ENCODE measurements at regions not wholly inside any gene's neighbourhood (a gene's known extent, or its start where the extent isn't known, plus 50 kb on each side); places are given as distances from the start of the nearest gene placed in this dataset.

DNA sequence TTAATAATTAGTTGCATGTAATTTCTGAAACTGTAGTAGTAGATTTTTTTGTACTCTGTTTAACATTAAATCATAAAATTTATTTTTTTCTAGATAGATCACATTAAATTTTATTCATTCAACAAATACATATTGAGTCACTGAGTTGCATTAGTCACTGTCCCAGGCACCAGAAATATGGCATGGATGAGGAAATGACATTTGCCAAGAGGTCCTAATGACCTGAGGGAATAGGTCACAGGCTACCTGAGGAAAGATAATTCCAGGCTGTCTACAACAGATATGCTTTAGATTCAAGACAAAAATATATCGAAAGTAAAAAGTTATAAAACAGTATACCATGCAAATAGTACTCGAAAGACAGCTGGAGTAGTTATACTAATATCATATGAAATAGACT, 852.4 kb upstream of the ACVR2A start:
- no peak for TF ChIP-seq ZBTB7A (tag by site-specific recombination; IDR thresholded peaks at IDR 0.05; ENCODE audit: low read depth)
- TF ChIP-seq ZSCAN23 (tag by site-specific recombination; IDR thresholded peaks at IDR 0.05), result no peak
- TF ChIP-seq, protein P1, sequence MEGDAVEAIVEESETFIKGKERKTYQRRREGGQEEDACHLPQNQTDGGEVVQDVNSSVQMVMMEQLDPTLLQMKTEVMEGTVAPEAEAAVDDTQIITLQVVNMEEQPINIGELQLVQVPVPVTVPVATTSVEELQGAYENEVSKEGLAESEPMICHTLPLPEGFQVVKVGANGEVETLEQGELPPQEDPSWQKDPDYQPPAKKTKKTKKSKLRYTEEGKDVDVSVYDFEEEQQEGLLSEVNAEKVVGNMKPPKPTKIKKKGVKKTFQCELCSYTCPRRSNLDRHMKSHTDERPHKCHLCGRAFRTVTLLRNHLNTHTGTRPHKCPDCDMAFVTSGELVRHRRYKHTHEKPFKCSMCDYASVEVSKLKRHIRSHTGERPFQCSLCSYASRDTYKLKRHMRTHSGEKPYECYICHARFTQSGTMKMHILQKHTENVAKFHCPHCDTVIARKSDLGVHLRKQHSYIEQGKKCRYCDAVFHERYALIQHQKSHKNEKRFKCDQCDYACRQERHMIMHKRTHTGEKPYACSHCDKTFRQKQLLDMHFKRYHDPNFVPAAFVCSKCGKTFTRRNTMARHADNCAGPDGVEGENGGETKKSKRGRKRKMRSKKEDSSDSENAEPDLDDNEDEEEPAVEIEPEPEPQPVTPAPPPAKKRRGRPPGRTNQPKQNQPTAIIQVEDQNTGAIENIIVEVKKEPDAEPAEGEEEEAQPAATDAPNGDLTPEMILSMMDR (tag by site-specific recombination; IDR thresholded peaks at IDR 0.05), result no peak
- no peak for TF ChIP-seq GLI4 (tag by site-specific recombination; IDR thresholded peaks at IDR 0.05)
- no peak for TF ChIP-seq ZNF529 (tag by site-specific recombination; IDR thresholded peaks at IDR 0.05; ENCODE audit: insufficient replicate concordance)
- TF ChIP-seq ZNF114 (tag by site-specific recombination; IDR thresholded peaks at IDR 0.05), result no peak
- no peak for TF ChIP-seq ZNF777 (tag by site-specific recombination; IDR thresholded peaks at IDR 0.05; ENCODE audit: borderline replicate concordance)
- no peak for TF ChIP-seq ZNF404 (tag by site-specific recombination; IDR thresholded peaks at IDR 0.05)
- TF ChIP-seq, protein P2, sequence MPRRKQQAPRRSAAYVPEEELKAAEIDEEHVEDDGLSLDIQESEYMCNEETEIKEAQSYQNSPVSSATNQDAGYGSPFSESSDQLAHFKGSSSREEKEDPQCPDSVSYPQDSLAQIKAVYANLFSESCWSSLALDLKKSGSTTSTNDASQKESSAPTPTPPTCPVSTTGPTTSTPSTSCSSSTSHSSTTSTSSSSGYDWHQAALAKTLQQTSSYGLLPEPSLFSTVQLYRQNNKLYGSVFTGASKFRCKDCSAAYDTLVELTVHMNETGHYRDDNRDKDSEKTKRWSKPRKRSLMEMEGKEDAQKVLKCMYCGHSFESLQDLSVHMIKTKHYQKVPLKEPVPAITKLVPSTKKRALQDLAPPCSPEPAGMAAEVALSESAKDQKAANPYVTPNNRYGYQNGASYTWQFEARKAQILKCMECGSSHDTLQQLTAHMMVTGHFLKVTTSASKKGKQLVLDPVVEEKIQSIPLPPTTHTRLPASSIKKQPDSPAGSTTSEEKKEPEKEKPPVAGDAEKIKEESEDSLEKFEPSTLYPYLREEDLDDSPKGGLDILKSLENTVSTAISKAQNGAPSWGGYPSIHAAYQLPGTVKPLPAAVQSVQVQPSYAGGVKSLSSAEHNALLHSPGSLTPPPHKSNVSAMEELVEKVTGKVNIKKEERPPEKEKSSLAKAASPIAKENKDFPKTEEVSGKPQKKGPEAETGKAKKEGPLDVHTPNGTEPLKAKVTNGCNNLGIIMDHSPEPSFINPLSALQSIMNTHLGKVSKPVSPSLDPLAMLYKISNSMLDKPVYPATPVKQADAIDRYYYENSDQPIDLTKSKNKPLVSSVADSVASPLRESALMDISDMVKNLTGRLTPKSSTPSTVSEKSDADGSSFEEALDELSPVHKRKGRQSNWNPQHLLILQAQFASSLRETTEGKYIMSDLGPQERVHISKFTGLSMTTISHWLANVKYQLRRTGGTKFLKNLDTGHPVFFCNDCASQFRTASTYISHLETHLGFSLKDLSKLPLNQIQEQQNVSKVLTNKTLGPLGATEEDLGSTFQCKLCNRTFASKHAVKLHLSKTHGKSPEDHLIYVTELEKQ (tag by site-specific recombination; IDR thresholded peaks at IDR 0.05; ENCODE audit: borderline replicate concordance), result no peak
- TF ChIP-seq, protein P3, sequence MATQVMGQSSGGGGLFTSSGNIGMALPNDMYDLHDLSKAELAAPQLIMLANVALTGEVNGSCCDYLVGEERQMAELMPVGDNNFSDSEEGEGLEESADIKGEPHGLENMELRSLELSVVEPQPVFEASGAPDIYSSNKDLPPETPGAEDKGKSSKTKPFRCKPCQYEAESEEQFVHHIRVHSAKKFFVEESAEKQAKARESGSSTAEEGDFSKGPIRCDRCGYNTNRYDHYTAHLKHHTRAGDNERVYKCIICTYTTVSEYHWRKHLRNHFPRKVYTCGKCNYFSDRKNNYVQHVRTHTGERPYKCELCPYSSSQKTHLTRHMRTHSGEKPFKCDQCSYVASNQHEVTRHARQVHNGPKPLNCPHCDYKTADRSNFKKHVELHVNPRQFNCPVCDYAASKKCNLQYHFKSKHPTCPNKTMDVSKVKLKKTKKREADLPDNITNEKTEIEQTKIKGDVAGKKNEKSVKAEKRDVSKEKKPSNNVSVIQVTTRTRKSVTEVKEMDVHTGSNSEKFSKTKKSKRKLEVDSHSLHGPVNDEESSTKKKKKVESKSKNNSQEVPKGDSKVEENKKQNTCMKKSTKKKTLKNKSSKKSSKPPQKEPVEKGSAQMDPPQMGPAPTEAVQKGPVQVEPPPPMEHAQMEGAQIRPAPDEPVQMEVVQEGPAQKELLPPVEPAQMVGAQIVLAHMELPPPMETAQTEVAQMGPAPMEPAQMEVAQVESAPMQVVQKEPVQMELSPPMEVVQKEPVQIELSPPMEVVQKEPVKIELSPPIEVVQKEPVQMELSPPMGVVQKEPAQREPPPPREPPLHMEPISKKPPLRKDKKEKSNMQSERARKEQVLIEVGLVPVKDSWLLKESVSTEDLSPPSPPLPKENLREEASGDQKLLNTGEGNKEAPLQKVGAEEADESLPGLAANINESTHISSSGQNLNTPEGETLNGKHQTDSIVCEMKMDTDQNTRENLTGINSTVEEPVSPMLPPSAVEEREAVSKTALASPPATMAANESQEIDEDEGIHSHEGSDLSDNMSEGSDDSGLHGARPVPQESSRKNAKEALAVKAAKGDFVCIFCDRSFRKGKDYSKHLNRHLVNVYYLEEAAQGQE (tag by site-specific recombination; IDR thresholded peaks at IDR 0.05), result no peak
- no peak for TF ChIP-seq ZNF302 (tag by site-specific recombination; IDR thresholded peaks at IDR 0.05; ENCODE audit: low read depth)

Data from HEK293 (cell line).